ENCODE measurements at regions not wholly inside any gene's neighbourhood (a gene's known extent, or its start where the extent isn't known, plus 50 kb on each side); places are given as distances from the start of the nearest gene placed in this dataset.

DNA sequence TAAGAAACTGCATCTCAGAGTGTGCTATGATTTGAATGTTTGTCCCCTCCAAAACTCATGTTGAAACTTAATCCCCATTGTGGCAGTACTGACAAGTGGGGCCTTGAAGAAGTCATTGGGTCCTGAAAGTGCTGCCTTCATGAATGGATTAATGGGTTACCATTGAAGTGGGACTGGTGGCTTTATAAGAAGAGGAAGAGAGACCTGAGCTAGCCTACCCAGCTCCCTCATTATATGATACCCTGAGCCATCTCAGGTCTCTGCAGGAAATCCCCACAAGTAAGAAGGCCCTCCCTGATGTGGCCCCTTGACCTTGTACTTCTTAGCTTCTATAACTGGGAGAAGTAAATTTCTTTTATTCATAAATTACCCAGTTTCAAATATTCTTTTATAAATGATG lies 526.8 kb downstream of the XIRP2 start:
- no peak for DNase-seq

DNA sequence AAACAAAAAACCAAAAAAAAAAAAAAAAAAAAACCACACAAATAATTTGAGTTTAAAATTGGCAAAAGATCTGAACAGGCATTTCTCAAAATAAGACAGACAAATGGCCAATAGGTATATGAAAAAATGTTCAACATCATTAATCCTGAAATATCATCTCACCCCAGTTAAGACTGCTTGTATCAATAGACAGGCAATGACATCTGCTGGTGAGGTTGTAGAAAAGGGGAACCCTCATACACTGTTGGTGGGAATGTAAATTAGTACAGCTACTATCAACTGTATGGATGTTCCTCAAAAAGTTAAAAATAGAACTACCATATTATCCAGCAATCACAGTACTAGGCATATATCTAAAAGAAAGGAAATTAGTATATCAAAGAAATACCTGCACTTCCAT lies 523.1 kb downstream of the XIRP2 start:
- DNase-seq, result peak; percentile 3

DNA sequence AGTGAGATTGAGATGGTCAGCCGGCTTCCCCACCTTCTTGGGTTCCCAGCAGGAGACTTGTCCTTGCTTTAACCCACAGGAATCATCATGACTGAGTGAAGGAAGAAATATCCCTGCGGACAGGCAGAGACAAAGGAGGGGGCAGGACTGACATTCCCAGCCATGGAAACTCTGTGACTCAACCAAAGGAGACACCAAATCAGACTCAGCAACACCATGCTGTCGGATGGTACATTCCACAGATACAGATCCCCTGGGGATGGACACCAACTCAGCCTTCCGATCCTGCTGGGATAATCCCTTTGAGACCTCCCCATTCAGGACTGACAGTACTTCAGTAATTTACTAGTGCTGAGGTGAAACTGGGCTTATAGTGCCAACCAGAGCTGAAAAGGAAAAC lies 518.3 kb downstream of the XIRP2 start:
- no peak for DNase-seq

DNA sequence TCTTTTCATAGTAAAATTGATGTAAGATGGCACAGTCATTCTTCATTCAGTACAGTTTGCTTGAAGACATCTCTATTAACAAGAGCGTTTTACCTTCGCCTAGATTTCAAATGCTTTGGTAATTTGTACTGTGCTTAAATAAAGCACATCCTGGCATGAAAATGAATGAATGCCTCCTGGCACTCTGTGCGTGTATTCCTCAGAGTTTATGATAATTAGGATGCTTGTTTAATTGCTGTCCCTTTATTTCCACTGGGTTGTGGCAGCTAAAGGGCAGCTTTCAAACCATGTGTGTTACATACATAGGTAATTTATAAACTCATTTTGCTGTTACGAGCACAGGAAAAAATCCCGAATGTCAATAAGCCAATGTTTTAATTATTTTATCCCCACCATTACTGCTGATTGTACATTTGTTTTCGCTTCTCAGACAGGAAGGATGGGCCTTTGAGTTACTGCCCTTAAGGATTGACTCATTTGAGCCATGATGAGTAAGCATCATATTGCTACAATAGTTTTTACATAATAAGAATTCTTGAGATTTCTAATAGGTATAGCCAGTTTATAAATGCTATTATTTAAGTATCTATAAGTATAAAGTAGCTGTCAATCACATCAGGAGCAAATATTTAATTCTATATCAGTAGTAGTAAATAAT lies 516.5 kb downstream of the XIRP2 start:
- no peak for DNase-seq

GRCh38 chr2:167401309-167401708 lies 513.0 kb downstream of the XIRP2 start:
- no peak for DNase-seq

GRCh38 chr2:167400546-167400945 lies 512.3 kb downstream of the XIRP2 start:
- DNase-seq, result no peak

DNA sequence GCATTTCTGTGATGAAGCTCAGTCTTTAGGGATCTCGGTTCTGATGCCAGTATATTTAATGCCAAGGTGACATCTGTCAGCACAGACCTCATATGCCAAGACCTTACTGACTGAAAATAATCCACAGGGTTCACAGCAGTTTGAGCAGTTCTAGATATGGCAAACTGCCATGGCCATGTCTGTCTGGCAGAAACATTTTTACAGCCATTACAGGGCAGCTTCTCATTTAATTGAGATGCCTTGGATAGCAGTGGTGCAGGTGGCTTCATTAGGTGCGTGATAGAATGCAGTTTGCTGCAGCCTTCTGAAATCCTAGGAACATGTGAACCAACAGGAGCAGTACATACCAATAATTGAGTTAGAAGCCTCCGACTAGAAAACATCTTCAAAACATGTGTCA lies 510.6 kb downstream of the XIRP2 start:
- no peak for DNase-seq

DNA sequence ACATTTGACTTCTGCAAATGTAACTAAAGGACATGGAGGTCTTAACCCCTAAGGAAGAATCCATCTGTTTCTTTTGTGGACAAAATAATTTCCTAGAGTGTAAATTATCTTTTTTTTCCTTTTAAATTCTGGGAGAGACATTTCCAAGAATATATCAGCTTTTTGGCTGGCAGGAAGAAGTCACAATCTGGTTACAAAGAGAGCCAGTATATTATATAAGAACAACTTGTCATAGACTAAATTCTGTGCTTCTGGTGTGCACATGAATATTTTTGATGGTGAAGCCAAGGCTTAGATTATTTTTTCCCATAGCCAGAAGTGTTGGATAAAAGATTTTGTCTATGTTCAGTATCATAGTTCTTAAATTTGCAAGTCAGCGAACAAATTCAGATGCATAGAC lies 500.6 kb downstream of the XIRP2 start:
- no peak for DNase-seq

DNA sequence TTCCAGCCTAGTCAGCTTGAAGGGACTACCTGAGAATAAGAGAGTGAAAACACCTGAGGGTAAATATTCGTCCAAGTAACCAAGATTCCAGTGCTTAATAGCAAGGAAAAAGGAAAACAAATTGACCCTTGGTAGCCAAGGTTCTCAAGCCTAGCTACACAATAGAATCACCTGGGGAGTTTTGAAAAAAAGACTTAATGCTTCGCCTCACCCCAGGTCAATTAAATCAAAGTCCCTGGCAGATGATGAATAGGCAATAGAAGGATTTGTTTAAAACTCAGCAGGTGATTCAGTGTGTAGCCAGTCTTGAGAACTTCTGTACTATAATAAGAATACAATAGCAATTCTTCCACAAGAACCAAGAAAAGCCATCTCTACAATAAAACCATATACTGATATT lies 500.2 kb downstream of the XIRP2 start:
- no peak for DNase-seq

DNA sequence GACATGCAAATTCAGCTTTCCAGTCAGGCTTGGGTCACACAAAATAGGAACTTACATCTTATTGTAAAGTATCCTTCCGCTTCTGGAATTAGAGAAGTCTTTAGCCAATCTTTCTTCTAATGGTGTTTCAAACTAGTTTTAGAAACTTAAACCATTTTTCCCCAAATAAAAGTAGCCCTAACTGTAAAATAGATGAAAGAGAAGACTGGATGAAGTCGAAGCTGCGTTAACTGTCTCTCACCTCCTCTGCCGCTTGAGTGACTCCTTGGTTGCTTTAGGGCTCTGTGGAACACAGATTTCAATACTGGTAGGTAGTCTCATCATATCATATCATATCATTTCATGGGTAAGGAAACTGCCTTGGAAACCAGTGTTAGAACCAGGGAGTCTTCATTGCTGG lies 498.4 kb downstream of the XIRP2 start:
- DNase-seq, result no peak

DNA sequence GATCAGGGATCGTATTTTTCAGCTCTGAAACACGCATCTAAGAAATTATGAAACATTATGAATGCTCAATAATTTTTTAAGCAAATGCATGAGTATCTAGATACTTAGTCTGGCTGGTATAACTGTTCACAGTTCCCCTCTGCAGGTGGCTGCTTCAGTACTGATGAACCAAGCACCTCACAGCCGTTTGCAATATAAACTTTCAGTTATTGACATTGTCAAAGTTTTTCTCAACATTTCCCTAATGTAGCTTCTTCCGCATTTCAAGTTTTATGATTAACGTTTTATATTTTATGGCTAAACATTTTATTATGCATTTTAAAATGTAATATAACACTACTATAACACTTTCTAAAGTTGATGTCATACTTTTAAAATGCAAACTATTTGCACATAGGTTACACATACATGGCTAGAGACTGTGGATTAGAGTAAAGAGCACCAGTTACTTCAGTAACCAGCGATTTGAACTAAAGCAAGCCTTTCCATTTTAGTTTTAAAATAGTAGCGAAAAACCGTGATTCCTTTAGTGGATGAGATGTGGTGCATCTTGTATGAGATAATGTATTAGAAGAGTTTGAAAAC lies 495.4 kb downstream of the XIRP2 start:
- DNase-seq, result no peak

GRCh38 chr2:167381349-167381748 lies 493.1 kb downstream of the XIRP2 start:
- DNase-seq, result no peak

DNA sequence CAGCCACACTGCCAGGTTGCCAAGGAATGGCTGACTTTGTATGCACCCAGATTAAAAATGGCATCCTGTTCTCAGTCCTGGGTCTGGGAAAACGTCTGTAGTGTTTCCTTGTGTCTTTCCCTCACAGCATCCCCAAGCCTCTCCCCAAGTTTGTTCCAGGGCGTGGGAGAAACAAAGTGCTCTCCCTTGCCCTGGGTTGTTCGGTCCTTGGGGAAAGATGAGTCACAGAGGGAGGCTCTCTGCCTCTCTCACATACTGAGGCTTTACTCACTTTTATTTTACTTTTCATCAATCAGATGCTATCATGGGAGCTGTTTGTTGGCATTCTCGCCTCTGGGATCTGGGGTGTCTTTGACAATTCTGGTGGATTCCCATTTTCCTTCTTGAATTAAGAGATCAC lies 492.3 kb downstream of the XIRP2 start:
- no peak for DNase-seq

DNA sequence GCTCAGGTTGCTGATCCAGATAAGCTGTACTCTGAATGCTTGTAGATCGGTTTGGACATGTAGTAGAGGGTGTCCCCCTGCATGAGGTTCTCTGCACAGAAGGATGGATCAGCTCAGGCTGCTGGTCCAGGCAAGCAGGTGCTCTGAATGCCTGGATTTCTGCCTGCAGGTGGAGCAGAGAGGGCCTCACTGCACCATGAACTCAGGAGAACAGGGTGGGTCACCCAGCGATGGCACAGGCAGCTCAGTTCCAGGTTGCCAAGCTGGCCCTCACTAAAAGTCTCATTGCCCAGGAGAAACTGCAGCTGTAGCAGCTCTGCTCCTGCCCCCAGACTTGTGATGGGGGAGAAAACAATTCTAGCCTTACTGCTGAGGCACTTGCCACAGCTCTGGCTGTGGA lies 491.8 kb downstream of the XIRP2 start:
- no peak for DNase-seq

GRCh38 chr2:167369083-167369482 lies 480.8 kb downstream of the XIRP2 start:
- DNase-seq, result no peak

DNA sequence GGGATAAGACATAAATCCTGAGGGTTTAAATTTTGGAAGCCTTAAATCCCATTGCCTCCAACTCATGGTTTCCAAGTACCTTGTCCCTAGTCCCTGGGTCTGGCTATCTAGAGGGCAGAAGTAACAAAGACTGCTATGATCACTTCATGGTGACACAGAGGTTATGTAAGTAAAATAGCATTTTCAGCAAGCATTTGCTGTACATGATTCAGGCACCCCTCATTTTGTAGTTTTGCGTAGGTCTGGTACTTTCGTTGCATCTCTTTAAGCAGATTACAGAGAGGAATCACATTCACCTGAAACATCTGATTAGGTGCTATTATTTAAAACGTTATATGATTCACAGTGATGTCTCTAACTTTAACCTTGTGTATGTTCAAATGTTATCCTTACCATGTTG lies 480.1 kb downstream of the XIRP2 start:
- no peak for DNase-seq

DNA sequence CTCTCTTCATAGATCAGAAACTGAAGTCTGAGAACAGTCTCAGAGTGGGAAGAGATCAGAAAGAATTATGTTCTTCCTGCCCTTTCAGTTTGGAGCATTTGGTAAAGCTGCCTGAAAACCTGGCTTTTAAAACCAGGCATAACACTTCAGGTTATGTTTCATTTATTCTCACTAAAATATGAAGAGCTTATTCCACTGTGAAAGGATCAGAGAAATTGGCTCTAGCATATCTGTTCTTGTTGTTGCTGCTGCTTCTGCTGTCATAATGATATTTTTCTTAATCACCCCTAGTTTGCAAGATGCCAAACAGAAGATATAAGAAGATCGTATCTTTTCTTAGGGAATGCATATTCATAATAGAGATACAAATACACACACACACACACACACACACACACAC lies 476.9 kb downstream of the XIRP2 start:
- no peak for DNase-seq

DNA sequence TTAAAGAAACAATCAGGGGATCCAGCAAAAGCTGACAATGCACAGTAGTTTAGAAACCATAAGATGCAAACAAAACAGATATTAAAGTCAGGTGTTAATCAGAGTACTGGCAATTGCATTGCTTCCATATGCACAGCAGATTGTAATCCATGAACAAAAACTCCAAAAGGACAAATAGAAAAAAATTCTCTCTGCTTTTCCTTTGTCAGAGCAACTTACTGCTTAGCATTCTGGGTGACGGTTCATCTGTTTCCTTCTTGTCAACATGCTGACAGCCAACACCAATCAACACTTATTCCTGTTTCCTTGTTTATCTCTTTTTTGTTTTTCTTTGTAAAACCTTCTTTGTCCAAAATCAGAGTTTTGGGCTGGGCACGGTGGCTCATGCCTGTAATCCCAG lies 473.1 kb downstream of the XIRP2 start:
- DNase-seq, result no peak

DNA sequence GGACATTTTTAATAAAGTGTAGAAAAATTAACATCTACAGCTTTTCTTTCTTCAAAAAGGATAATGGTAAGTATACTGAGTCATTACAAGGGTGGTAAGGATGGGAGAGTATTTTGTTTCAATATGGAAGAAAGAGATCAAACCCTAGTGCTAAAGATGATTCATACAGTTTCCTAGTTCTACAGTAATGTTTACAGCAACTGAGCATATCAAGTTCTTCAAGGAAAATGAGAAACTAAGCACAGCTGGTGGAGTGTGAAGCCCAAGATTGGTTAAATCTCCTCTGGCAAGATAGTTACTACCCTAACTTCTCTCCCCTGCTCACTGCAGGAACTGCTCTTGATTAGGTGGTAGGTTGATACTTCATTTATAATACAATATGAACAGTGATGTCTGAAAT lies 467.5 kb downstream of the XIRP2 start:
- DNase-seq, result no peak

DNA sequence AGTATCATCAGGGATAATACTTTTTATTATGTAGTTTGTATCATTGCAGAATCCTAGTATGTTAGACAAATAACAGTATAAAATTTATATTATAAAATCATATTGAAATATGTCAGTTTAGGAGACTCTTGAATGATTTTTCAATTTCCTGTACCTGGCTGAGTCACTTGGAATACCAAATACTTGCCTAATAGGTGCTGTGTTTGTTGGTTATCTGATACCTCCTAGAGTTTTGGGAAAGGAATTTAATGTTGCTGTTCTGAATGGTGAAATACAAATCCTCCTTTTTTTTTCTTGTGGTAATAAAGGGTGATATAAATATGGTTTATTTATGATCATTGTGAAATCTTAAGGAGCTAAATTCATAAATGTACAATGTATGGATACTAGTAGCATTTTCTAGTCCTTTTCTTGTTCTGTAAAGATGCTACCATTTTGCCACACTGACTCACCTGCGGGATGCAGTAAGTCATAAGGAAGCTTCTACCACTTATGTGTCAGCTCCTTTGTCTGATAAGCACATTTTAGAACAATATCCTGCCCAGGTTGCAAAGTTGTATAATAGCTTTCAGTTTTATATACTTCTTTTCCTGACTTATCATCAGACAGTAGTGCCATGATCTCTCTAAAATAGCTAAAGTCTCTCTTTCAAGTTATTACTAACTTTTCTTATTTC lies 465.5 kb downstream of the XIRP2 start:
- no peak for DNase-seq

- no peak for DNase-seq
Measured at GRCh38 chr2:167345559-167345958, 457.3 kb downstream of the XIRP2 start.

DNA sequence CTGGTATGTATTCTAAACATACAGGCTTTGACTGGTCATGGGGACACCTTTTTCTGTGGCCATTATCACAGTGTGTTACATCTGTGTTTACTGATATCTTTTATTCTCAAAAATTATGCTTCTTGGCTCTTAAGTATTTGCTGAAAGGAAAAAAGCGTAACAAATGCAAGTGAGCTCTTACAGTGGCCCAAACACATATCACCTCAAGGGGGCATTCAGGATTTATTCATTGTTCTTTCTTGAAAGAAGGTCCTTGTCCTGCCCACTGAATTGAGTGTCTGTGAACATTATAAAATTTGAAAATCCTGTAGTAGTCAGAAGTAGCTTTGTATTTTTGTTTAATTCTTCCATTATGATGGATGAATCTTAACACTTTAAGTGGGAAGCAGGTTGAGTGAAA lies 454.5 kb downstream of the XIRP2 start:
- DNase-seq, result no peak

DNA sequence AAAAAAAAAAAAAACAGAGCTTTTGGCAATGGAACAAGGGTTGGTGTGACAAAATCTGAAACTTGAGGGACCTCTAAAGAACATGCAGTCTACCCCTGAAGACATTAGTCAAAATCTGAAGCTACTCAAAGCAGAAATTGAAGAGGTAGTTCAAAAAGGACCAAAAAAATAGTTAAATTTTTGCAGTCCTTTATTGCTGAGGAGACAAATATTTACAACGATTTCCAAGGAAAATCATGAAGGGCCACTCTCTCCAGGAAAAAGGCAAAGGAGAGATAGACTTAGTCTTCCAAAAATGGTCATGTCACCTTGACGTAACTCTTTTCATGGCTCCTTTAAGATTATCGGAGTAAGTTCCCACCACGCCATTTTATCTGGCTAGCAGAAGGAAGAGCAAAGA lies 452.0 kb downstream of the XIRP2 start:
- DNase-seq, result no peak

- DNase-seq, result no peak
Measured at GRCh38 chr2:167336213-167336612, 447.9 kb downstream of the XIRP2 start.

DNA sequence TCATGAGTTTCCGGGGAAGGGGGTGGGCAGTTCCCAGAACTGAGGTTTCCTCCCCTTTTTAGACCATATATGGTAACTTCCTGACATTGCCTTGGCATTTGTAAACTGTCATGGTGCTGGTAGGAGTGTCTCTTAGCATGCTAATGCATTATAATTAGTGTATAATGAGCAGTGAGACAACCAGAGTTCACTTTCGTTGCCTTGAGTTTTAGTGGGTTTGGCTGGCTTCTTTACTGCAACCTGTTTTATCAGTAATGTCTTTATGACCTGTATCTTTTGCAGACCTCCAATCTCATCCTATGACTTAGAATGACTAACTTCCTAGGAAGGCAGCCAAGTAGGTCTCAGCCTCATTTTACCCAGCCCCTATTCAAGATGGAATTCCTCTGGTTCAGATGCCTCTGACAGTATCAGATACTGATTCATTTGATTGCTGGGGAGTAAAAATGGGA lies 447.3 kb downstream of the XIRP2 start:
- no peak for DNase-seq
